HCT116 (cell line): ENCODE measurements at regions not wholly inside any gene's neighbourhood (a gene's known extent, or its start where the extent isn't known, plus 50 kb on each side); places are given as distances from the start of the nearest gene placed in this dataset.

ENCODE experiments used
- ATAC-seq: fragments of 200-7000 bp; cut with Tn5 transposase; 2 replicates; pipeline ENCODE4 v1.9.1; 2020; ENCODE audit warnings: mild to moderate bottlenecking, moderate library complexity
- BruUV-seq: library from RNA; stranded (reverse); fragments of 400-500 nt; replicated peaks from 2 replicates; lab custom pipeline; 2021; lab: Mats Ljungman, UMichigan
- CTCF ChIA-PET: fragments of 300-600 bp; sonication (Branson Sonifier 250); formaldehyde crosslinking; loops from one replicate; lab custom pipeline; 2021; ENCODE audit warnings: antibody characterized with exemption; lab: Charles Lee
- POLR2A ChIA-PET: fragments of 300-600, 350-600 bp; sonication (Branson Sonifier 250); formaldehyde crosslinking; loops from one replicate; lab custom pipeline; 2021; ENCODE audit warnings: antibody characterized with exemption; lab: Charles Lee
- RAD21 ChIA-PET, 2 experiments: fragments of 300-600 bp; sonication (Branson Sonifier 250); formaldehyde crosslinking; loops; one replicate each; lab custom pipeline; 2023; ENCODE audit warnings: low total read pairs in 2 of 2; ENCODE audit not compliant: uncharacterized antibody in 2 of 2, unreplicated experiment in 2 of 2, low non-redundant PET in 1 of 2; lab: Charles Lee
- DNase-seq: peaks from one replicate; pipeline ENCODE4 v3.0.0-alpha.2; 2010; ENCODE audit warnings: low read depth, low spot score
- H2AFZ ChIP-seq: fragments of 200-600 bp; shearing (Covaris generic), sonication (generic); 2 replicates; pipeline ENCODE4 v1.6.1; 2017; ENCODE audit warnings: low read depth, mixed run types, mixed read lengths, antibody characterized with exemption, low read length; ENCODE audit not compliant: poor library complexity, severe bottlenecking
- H3K27ac ChIP-seq: 2 replicates; pipeline ENCODE4 v1.5.1; 2012; ENCODE audit warnings: low read depth, low read length
- H3K27me3 ChIP-seq: fragments of 200-600 bp; sonication (generic); 2 replicates; pipeline ENCODE4 v1.6.1; 2016; ENCODE audit warnings: mixed run types, low read length, mixed read lengths; ENCODE audit not compliant: insufficient read depth
- H3K36me3 ChIP-seq, 2 experiments: fragments of 200-500 bp in 1 of 2; fragments of 200-600 bp in 1 of 2; sonication (Bioruptor generic) in 1 of 2; sonication (generic) in 1 of 2; 2 replicates each; pipeline versions ENCODE4 v1.5.1 to v1.6.1; 2014 to 2016; ENCODE audit warnings: low read length in 2 of 2, inconsistent platforms in 1 of 2, mixed read lengths in 1 of 2, mixed run types in 1 of 2; ENCODE audit not compliant: insufficient read depth in 2 of 2, control insufficient read depth in 1 of 2
- H3K4me1 ChIP-seq, 2 experiments: fragments of 200-600 bp in 1 of 2; sonication (generic) in 1 of 2; 2 replicates each; pipeline versions ENCODE4 v1.5.1 to v1.6.1; 2012 to 2017; ENCODE audit warnings: low read length in 2 of 2, inconsistent platforms in 1 of 2, mild to moderate bottlenecking in 1 of 2, mixed read lengths in 1 of 2, mixed run types in 1 of 2, moderate library complexity in 1 of 2; ENCODE audit not compliant: insufficient read depth in 2 of 2, control insufficient read depth in 1 of 2
- H3K4me2 ChIP-seq: fragments of 200-600 bp; sonication (generic); 2 replicates; pipeline ENCODE4 v1.6.1; 2017; ENCODE audit warnings: mixed run types, low read length, mixed read lengths
- H3K4me3 ChIP-seq, 2 experiments: fragments of 200-600 bp in 1 of 2; sonication (generic) in 1 of 2; replicated peaks in 1 of 2; 2 replicates each; pipeline ENCODE4 v1.5.1; 2011 to 2016; ENCODE audit warnings: low read length in 2 of 2, control low read depth in 1 of 2, low read depth in 1 of 2, mild to moderate bottlenecking in 1 of 2, mixed read lengths in 1 of 2, mixed run types in 1 of 2
- H3K79me2 ChIP-seq: fragments of 200-600 bp; sonication (generic); 2 replicates; pipeline ENCODE4 v1.6.1; 2017; ENCODE audit warnings: mild to moderate bottlenecking, mixed run types, low read length, moderate library complexity, mixed read lengths; ENCODE audit not compliant: insufficient read depth
- H3K9ac ChIP-seq: fragments of 200-600 bp; sonication (generic); 2 replicates; pipeline ENCODE4 v1.6.1; 2016; ENCODE audit warnings: low read length, mixed read lengths
- H3K9me2 ChIP-seq: fragments of 200-600 bp; sonication (generic), shearing (Covaris generic); 2 replicates; pipeline ENCODE4 v1.6.1; 2017; ENCODE audit warnings: mixed run types, mild to moderate bottlenecking, moderate library complexity; ENCODE audit not compliant: insufficient read depth
- H3K9me3 ChIP-seq, 2 experiments: fragments of 200-500 bp in 1 of 2; fragments of 200-600 bp in 1 of 2; sonication (Bioruptor generic) in 1 of 2; sonication (generic) in 1 of 2; 2 replicates each; pipeline ENCODE4 v1.6.1; 2014 to 2017; ENCODE audit warnings: low read length in 2 of 2, mixed read lengths in 2 of 2, inconsistent platforms in 1 of 2, low read depth in 1 of 2, mild to moderate bottlenecking in 1 of 2, mixed run types in 1 of 2, moderate library complexity in 1 of 2; ENCODE audit not compliant: control insufficient read depth in 1 of 2, insufficient read depth in 1 of 2
- H4K20me1 ChIP-seq: fragments of 200-600 bp; sonication (generic), shearing (Covaris generic); 2 replicates; pipeline ENCODE4 v1.6.1; 2017; ENCODE audit warnings: mixed run types, mild to moderate bottlenecking, moderate library complexity; ENCODE audit not compliant: insufficient read depth
- CBX3 ChIP-seq: IDR thresholded peaks from 2 replicates; pipeline ENCODE4 v1.6.1; 2012; ENCODE audit warnings: low read depth
- CEBPB ChIP-seq: IDR thresholded peaks from 2 replicates; pipeline ENCODE4 v1.6.1; 2012; ENCODE audit warnings: low read depth
- EGR1 ChIP-seq: IDR thresholded peaks from 2 replicates; pipeline ENCODE4 v1.6.1; 2012; ENCODE audit warnings: low read depth
- ELF1 ChIP-seq: IDR thresholded peaks from 2 replicates; pipeline ENCODE4 v1.6.1; 2012; ENCODE audit warnings: low read depth, borderline replicate concordance
- EZH2 ChIP-seq: fragments of 200-600 bp; sonication (generic); IDR thresholded peaks from 2 replicates; pipeline ENCODE4 v1.6.1; 2017; ENCODE audit warnings: antibody characterized with exemption, mixed run types
- EZH2phosphoT487 ChIP-seq: fragments of 200-600 bp; IDR thresholded peaks from 2 replicates; pipeline ENCODE4 v1.6.1; 2018; ENCODE audit warnings: antibody characterized with exemption, borderline replicate concordance
- FOSL1 ChIP-seq: IDR thresholded peaks from 2 replicates; pipeline ENCODE4 v1.6.1; 2012; ENCODE audit warnings: low read depth
- JUND ChIP-seq: IDR thresholded peaks from 2 replicates; pipeline ENCODE4 v1.6.1; 2012
- YY1 ChIP-seq: IDR thresholded peaks from 2 replicates; pipeline ENCODE4 v1.6.1; 2011; ENCODE audit warnings: low read length, low read depth, moderate library complexity, mild to moderate bottlenecking; ENCODE audit not compliant: insufficient replicate concordance; ENCODE audit errors: extremely low read depth
- ZFX ChIP-seq: fragments of 450-650 bp; IDR thresholded peaks from 2 replicates; pipeline ENCODE4 v1.6.1; 2017
- ZNF274 ChIP-seq: fragments of 200-500 bp; sonication (Bioruptor generic); IDR thresholded peaks from 2 replicates; pipeline ENCODE4 v1.6.1; 2014; ENCODE audit warnings: mild to moderate bottlenecking, low read depth, low read length, inconsistent platforms
- intact Hi-C: fragments of 100-400 bp; cut with micrococcal nuclease; formaldehyde crosslinking; loops from 2 replicates; pipeline ENCODE4 v1.10.0; 2022
- TF ChIP-seq, protein P1 (sequence below): IDR thresholded peaks from 2 replicates; pipeline ENCODE4 v1.6.1; 2012; ENCODE audit warnings: low read depth
- TF ChIP-seq, protein P2 (sequence below): IDR thresholded peaks from 2 replicates; pipeline ENCODE4 v1.6.1; 2012
- TF ChIP-seq, protein P3 (sequence below), 3 experiments: fragments of 200-600 bp in 1 of 3; sonication (generic) in 1 of 3; IDR thresholded peaks in 2 of 3; conservative IDR thresholded peaks in 1 of 3; 2 replicates each; pipeline ENCODE4 v1.5.1; 2012 to 2017; ENCODE audit warnings: low read depth in 2 of 3, low read length in 2 of 3, antibody characterized with exemption in 1 of 3, borderline replicate concordance in 1 of 3, control low read depth in 1 of 3, mild to moderate bottlenecking in 1 of 3, mixed read lengths in 1 of 3, mixed run types in 1 of 3, moderate library complexity in 1 of 3; ENCODE audit not compliant: insufficient read depth in 1 of 3
- TF ChIP-seq, protein P4 (sequence below): IDR thresholded peaks from 2 replicates; pipeline ENCODE4 v1.6.1; 2011; ENCODE audit warnings: mild to moderate bottlenecking, low read length, moderate library complexity; ENCODE audit not compliant: insufficient replicate concordance; ENCODE audit errors: extremely low read depth

DNA sequence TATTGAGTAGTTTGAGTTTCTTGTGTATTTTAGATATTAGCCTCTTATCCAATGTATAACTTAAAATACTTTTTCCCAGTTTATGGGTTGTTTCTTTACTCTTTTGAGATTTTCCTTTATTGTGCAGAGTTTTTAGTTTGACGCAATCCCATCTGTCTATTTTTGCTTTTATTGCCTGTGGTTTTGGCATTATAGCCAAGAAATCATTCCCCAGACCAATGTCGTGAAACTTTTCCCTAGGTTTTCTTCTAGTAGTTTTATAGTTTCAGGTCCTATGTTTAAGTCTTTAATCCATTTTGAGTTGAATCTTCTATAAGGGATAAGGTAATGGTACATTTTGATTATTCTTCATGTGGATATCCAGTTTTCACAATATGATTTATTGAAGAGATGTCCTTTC is 87.6 kb downstream of the LEPR start:
- ATAC-seq (no peak), DNase-seq (no peak)
- Histone ChIP-seq H3K36me3 (no peaks in the 10 kb centered on the region), H3K4me2 (no peak overlapping the region), H3K79me2 (no peaks in the 10 kb centered on the region), H3K9me2 (no peaks in the 10 kb centered on the region), H2AFZ (no peak overlapping the region), H3K9me3 (no peaks in the 10 kb centered on the region), H3K9ac (no peak overlapping the region), H4K20me1 (no peaks in the 10 kb centered on the region), H3K27ac (no peak overlapping the region), H3K4me1 (peaks cover 3 to 8% of the 10 kb centered on the region in 2 experiments; a peak in 2 of 4 replicates), H3K27me3 (no peaks in the 10 kb centered on the region), H3K4me3 (no peak overlapping the region)
- CTCF ChIA-PET: no interaction called here
- TF ChIP-seq, protein P1, sequence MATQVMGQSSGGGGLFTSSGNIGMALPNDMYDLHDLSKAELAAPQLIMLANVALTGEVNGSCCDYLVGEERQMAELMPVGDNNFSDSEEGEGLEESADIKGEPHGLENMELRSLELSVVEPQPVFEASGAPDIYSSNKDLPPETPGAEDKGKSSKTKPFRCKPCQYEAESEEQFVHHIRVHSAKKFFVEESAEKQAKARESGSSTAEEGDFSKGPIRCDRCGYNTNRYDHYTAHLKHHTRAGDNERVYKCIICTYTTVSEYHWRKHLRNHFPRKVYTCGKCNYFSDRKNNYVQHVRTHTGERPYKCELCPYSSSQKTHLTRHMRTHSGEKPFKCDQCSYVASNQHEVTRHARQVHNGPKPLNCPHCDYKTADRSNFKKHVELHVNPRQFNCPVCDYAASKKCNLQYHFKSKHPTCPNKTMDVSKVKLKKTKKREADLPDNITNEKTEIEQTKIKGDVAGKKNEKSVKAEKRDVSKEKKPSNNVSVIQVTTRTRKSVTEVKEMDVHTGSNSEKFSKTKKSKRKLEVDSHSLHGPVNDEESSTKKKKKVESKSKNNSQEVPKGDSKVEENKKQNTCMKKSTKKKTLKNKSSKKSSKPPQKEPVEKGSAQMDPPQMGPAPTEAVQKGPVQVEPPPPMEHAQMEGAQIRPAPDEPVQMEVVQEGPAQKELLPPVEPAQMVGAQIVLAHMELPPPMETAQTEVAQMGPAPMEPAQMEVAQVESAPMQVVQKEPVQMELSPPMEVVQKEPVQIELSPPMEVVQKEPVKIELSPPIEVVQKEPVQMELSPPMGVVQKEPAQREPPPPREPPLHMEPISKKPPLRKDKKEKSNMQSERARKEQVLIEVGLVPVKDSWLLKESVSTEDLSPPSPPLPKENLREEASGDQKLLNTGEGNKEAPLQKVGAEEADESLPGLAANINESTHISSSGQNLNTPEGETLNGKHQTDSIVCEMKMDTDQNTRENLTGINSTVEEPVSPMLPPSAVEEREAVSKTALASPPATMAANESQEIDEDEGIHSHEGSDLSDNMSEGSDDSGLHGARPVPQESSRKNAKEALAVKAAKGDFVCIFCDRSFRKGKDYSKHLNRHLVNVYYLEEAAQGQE: no peak
- TF ChIP-seq ZNF274 (no peak), CBX3 (no peak), YY1 (no peak), EZH2phosphoT487 (no peak), EZH2 (no peak), ZFX (no peak), EGR1 (no peak), ELF1 (no peak), CEBPB (no peak), JUND (no peak), FOSL1 (no peak)
- TF ChIP-seq, protein P2, sequence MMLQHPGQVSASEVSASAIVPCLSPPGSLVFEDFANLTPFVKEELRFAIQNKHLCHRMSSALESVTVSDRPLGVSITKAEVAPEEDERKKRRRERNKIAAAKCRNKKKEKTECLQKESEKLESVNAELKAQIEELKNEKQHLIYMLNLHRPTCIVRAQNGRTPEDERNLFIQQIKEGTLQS: no peak
- TF ChIP-seq, protein P3, sequence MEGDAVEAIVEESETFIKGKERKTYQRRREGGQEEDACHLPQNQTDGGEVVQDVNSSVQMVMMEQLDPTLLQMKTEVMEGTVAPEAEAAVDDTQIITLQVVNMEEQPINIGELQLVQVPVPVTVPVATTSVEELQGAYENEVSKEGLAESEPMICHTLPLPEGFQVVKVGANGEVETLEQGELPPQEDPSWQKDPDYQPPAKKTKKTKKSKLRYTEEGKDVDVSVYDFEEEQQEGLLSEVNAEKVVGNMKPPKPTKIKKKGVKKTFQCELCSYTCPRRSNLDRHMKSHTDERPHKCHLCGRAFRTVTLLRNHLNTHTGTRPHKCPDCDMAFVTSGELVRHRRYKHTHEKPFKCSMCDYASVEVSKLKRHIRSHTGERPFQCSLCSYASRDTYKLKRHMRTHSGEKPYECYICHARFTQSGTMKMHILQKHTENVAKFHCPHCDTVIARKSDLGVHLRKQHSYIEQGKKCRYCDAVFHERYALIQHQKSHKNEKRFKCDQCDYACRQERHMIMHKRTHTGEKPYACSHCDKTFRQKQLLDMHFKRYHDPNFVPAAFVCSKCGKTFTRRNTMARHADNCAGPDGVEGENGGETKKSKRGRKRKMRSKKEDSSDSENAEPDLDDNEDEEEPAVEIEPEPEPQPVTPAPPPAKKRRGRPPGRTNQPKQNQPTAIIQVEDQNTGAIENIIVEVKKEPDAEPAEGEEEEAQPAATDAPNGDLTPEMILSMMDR (IDR thresholded peaks at IDR 0.05 in 2 of 3, conservative IDR thresholded peaks at IDR 0.05 in 1 of 3; ENCODE audit: borderline replicate concordance in 1 of 3, insufficient read depth in 1 of 3, low read depth in 2 of 3, low read length in 2 of 3): no peak
- TF ChIP-seq, protein P4, sequence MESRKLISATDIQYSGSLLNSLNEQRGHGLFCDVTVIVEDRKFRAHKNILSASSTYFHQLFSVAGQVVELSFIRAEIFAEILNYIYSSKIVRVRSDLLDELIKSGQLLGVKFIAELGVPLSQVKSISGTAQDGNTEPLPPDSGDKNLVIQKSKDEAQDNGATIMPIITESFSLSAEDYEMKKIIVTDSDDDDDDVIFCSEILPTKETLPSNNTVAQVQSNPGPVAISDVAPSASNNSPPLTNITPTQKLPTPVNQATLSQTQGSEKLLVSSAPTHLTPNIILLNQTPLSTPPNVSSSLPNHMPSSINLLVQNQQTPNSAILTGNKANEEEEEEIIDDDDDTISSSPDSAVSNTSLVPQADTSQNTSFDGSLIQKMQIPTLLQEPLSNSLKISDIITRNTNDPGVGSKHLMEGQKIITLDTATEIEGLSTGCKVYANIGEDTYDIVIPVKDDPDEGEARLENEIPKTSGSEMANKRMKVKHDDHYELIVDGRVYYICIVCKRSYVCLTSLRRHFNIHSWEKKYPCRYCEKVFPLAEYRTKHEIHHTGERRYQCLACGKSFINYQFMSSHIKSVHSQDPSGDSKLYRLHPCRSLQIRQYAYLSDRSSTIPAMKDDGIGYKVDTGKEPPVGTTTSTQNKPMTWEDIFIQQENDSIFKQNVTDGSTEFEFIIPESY: no peak
- intact Hi-C loops: no loop called here
- POLR2A ChIA-PET: no interaction called here
- RAD21 ChIA-PET: no interaction called here
- BruUV-seq: no TSS peak
